GM12872 (cell line): ENCODE measurements at regions not wholly inside any gene's neighbourhood (a gene's known extent, or its start where the extent isn't known, plus 50 kb on each side); places are given as distances from the start of the nearest gene placed in this dataset.

Experiments
- CTCF ChIP-seq: IDR thresholded peaks from 3 replicates; pipeline ENCODE4 v1.5.1; 2011; ENCODE audit warnings: low read depth, mild to moderate bottlenecking, low read length, moderate library complexity; ENCODE audit not compliant: insufficient read depth

GRCh38 chr12:28973491-28973890, 175.6 kb upstream of the FAR2 start:
- TF ChIP-seq CTCF, result no peak

- no peak for TF ChIP-seq CTCF
These were observed 174.9 kb upstream of the FAR2 start for GRCh38 chr12:28974166-28974565.

DNA sequence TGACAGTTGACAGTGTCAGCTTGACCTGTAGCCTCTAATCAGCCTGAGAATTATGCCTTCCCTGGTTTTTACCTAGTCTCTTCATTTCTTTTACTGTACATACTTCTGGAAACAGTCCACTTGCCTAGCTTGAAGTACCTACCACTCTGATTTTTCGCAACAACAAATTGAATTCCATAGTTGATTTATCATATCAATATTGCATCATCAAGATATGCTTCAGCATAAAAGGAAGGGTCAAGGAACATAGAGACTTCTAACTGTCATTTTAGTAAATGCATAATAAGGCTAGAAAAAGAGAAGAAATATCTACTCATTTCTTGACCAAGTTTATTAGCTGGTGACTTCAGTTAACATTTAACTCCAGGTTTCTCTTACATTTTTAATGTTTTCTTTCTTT, 174.2 kb upstream of the FAR2 start:
- TF ChIP-seq CTCF, result no peak

GRCh38 chr12:28975564-28976340, 173.3 kb upstream of the FAR2 start:
- TF ChIP-seq CTCF, result no peak

- TF ChIP-seq CTCF, result no peak
These were observed 168.6 kb upstream of the FAR2 start for GRCh38 chr12:28980436-28980835.

- no peak for TF ChIP-seq CTCF
These were observed 161.3 kb upstream of the FAR2 start for GRCh38 chr12:28987538-28988324.

DNA sequence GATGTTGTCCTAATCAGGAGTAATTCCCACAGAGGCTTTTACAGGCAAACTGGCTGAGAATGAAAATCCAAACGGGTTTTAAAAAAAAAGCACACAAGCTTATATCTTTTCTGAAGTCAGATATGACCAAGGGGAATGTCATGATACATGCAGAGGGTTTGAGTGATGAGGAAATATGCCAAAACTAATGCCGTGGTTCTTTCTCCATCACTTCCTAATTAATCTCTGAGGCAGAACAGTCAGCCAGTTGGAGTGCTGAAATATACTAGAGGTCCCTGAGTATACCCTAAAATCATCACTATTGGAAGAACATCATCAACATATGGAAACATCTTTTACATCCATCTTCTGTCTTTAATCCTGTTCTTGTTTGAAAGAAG, 160.8 kb upstream of the FAR2 start:
- TF ChIP-seq CTCF, result no peak
